SK-N-SH (cell line): ENCODE measurements at regions not wholly inside any gene's neighbourhood (a gene's known extent, or its start where the extent isn't known, plus 50 kb on each side); places are given as distances from the start of the nearest gene placed in this dataset.

ENCODE experiments used
- CTCF ChIA-PET: fragments of 300-600, 350-600 bp; formaldehyde crosslinking; extraction: SDS; loops from one replicate; lab custom pipeline; 2021; lab: Yijun Ruan, JAX
- POLR2A ChIA-PET: fragments of 350-600 bp; sonication (Branson Sonifier 250); formaldehyde crosslinking; extraction: SDS; loops from one replicate; lab custom pipeline; 2020; ENCODE audit warnings: antibody characterized with exemption, inconsistent platforms; lab: Yijun Ruan, JAX
- DNase-seq: peaks from one replicate; pipeline ENCODE4 v3.0.0; 2012
- H2AFZ ChIP-seq: fragments of 200-600 bp; sonication (generic); 2 replicates; pipeline ENCODE4 v1.8.1; 2016; ENCODE audit warnings: antibody characterized with exemption, mild to moderate bottlenecking, low read depth
- H3F3A ChIP-seq: fragments of 200-600 bp; sonication (generic); replicated peaks from 2 replicates; pipeline ENCODE3; 2016; ENCODE audit warnings: antibody characterized with exemption, mild to moderate bottlenecking; ENCODE audit not compliant: insufficient read depth
- H3K27ac ChIP-seq, 2 experiments: fragments of 200-500 bp in 1 of 2; fragments of 200-600 bp in 1 of 2; sonication (Bioruptor generic) in 1 of 2; sonication (generic), shearing (Covaris generic) in 1 of 2; 2 replicates each; pipeline versions ENCODE4 v1.5.1 to v1.6.1; 2014 to 2016; ENCODE audit warnings: low read depth in 2 of 2, inconsistent platforms in 1 of 2, low read length in 1 of 2, mild to moderate bottlenecking in 1 of 2, mixed read lengths in 1 of 2
- H3K27me3 ChIP-seq: fragments of 200-600 bp; sonication (generic), shearing (Covaris generic); 2 replicates; pipeline ENCODE4 v1.6.1; 2016; ENCODE audit warnings: mixed run types; ENCODE audit not compliant: insufficient read depth
- H3K36me3 ChIP-seq, 2 experiments: fragments of 200-500 bp in 1 of 2; fragments of 200-600 bp in 1 of 2; sonication (Bioruptor generic) in 1 of 2; sonication (generic) in 1 of 2; replicated peaks in 1 of 2; 2 replicates each; pipeline versions ENCODE3 to v1.5.1; 2014 to 2016; ENCODE audit warnings: low read length in 1 of 2, mild to moderate bottlenecking in 1 of 2; ENCODE audit not compliant: insufficient read depth in 2 of 2, control insufficient read depth in 1 of 2
- H3K4me1 ChIP-seq, 2 experiments: fragments of 200-500 bp in 1 of 2; fragments of 200-600 bp in 1 of 2; sonication (Bioruptor generic) in 1 of 2; sonication (generic), shearing (Covaris generic) in 1 of 2; 2 replicates each; pipeline versions ENCODE4 v1.5.1 to v1.6.1; 2014 to 2016; ENCODE audit warnings: low read depth in 1 of 2, low read length in 1 of 2, mixed run types in 1 of 2; ENCODE audit not compliant: insufficient read depth in 2 of 2, control insufficient read depth in 1 of 2
- H3K4me2 ChIP-seq: fragments of 200-600 bp; sonication (generic), shearing (Covaris generic); 2 replicates; pipeline ENCODE4 v1.6.1; 2017; ENCODE audit warnings: mixed run types
- H3K4me3 ChIP-seq, 2 experiments: fragments of 200-500 bp in 1 of 2; fragments of 200-600 bp in 1 of 2; sonication (Bioruptor generic) in 1 of 2; sonication (generic), shearing (Covaris generic) in 1 of 2; 2 replicates each; pipeline versions ENCODE4 v1.5.1 to v1.8.1; 2014 to 2016; ENCODE audit warnings: low read depth in 2 of 2, inconsistent platforms in 1 of 2, low read length in 1 of 2, mild to moderate bottlenecking in 1 of 2, mixed read lengths in 1 of 2, moderate library complexity in 1 of 2
- H3K79me2 ChIP-seq: fragments of 200-600 bp; sonication (generic); 2 replicates; pipeline ENCODE4 v1.8.1; 2017; ENCODE audit warnings: mild to moderate bottlenecking; ENCODE audit not compliant: insufficient read depth
- H3K9ac ChIP-seq: fragments of 200-600 bp; sonication (generic); 2 replicates; pipeline ENCODE4 v1.6.1; 2017; ENCODE audit warnings: mixed run types
- H3K9me2 ChIP-seq: fragments of 200-600 bp; sonication (generic); 2 replicates; pipeline ENCODE4 v1.6.1; 2017; ENCODE audit warnings: mixed run types
- H3K9me3 ChIP-seq: fragments of 200-600 bp; sonication (generic); 2 replicates; pipeline ENCODE4 v1.6.1; 2017; ENCODE audit warnings: mixed run types, mild to moderate bottlenecking, moderate library complexity
- H4K20me1 ChIP-seq: fragments of 200-600 bp; sonication (generic); 2 replicates; pipeline ENCODE4 v1.6.1; 2017; ENCODE audit warnings: mild to moderate bottlenecking, mixed run types; ENCODE audit not compliant: insufficient read depth
- EP300 ChIP-seq, 2 experiments: IDR thresholded peaks; 2 replicates each; pipeline versions ENCODE4 v1.4.0 to v1.6.1; 2012; ENCODE audit warnings: borderline replicate concordance in 1 of 2, low read depth in 1 of 2, low read length in 1 of 2
- FOSL2 ChIP-seq: IDR thresholded peaks from 2 replicates; pipeline ENCODE4 v1.4.0; 2012; ENCODE audit warnings: low read depth, mild to moderate bottlenecking, moderate library complexity, borderline replicate concordance
- FOXJ3 ChIP-seq: sonication (generic); formaldehyde crosslinking; IDR thresholded peaks from 2 replicates; pipeline ENCODE4 v1.5.1; 2020; ENCODE audit warnings: mild to moderate bottlenecking, missing genetic modification reagents
- FOXM1 ChIP-seq: IDR thresholded peaks from 2 replicates; pipeline ENCODE4 v1.4.0; 2012; ENCODE audit warnings: low read depth, mild to moderate bottlenecking
- GABPA ChIP-seq: IDR thresholded peaks from 2 replicates; pipeline ENCODE4 v1.4.0; 2012; ENCODE audit warnings: low read depth, mild to moderate bottlenecking
- IRF3 ChIP-seq: fragments of 150-350 bp; IDR thresholded peaks from 2 replicates; pipeline ENCODE4 v1.6.1; 2016; ENCODE audit warnings: mild to moderate bottlenecking, low read depth, low read length
- REST ChIP-seq: IDR thresholded peaks from 2 replicates; pipeline ENCODE4 v1.6.1; 2012; ENCODE audit warnings: mild to moderate bottlenecking, low read depth, low read length, moderate library complexity
- RXRA ChIP-seq: IDR thresholded peaks from 2 replicates; pipeline ENCODE4 v1.4.0; 2012; ENCODE audit warnings: low read depth, mild to moderate bottlenecking, borderline replicate concordance
- SMC3 ChIP-seq: IDR thresholded peaks from 2 replicates; pipeline ENCODE4 v1.6.1; 2012; ENCODE audit warnings: low read depth, low read length, improper control_type of control experiment
- TAF1 ChIP-seq: IDR thresholded peaks from 2 replicates; pipeline ENCODE4 v1.6.1; 2012; ENCODE audit warnings: low read depth, mild to moderate bottlenecking, low read length, moderate library complexity, borderline replicate concordance
- TCF12 ChIP-seq: IDR thresholded peaks from 2 replicates; pipeline ENCODE4 v1.4.0; 2012
- YY1 ChIP-seq: IDR thresholded peaks from 2 replicates; pipeline ENCODE4 v1.4.0; 2012; ENCODE audit warnings: low read depth, mild to moderate bottlenecking
- ZBTB33 ChIP-seq: IDR thresholded peaks from 2 replicates; pipeline ENCODE4 v1.4.0; 2012; ENCODE audit warnings: low read depth, borderline replicate concordance
- WGBS: methylation state at CpG from one replicate; pipeline ENCODE4 v1.1.6; 2017; ENCODE audit warnings: low lambda C conversion rate; 5-methylcytosine and 5-hydroxymethylcytosine counted together
- TF ChIP-seq, protein P1 (sequence below): IDR thresholded peaks from 2 replicates; pipeline ENCODE4; 2012

GRCh38 chr2:186959486-186959885 is 110.5 kb upstream of the ZSWIM2 start:
- no peak for DNase-seq
- Histone ChIP-seq H3K4me3 (no peak overlapping the region), H3K79me2 (no peaks in the 10 kb centered on the region), H3F3A (no peaks in the 10 kb centered on the region), H4K20me1 (no peaks in the 10 kb centered on the region), H3K27me3 (no peaks in the 10 kb centered on the region), H3K27ac (no peak overlapping the region), H3K9me3 (no peaks in the 10 kb centered on the region), H3K4me1 (no peaks in the 10 kb centered on the region), H3K9ac (no peak overlapping the region), H3K36me3 (no peaks in the 10 kb centered on the region), H3K4me2 (no peak overlapping the region), H3K9me2 (no peaks in the 10 kb centered on the region), H2AFZ (no peak overlapping the region)
- CTCF ChIA-PET, result no interaction called here
- TF ChIP-seq TAF1 (no peak), RXRA (no peak), IRF3 (no peak), FOSL2 (no peak), REST (no peak), GABPA (no peak), FOXM1 (no peak), FOXJ3 (no peak)
- TF ChIP-seq, protein P1, sequence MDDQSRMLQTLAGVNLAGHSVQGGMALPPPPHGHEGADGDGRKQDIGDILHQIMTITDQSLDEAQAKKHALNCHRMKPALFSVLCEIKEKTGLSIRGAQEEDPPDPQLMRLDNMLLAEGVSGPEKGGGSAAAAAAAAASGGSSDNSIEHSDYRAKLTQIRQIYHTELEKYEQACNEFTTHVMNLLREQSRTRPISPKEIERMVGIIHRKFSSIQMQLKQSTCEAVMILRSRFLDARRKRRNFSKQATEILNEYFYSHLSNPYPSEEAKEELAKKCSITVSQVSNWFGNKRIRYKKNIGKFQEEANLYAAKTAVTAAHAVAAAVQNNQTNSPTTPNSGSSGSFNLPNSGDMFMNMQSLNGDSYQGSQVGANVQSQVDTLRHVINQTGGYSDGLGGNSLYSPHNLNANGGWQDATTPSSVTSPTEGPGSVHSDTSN, result no peak
- WGBS, result 80% methylated on average over 6 of the region's 6 CpGs
- POLR2A ChIA-PET, result no interaction called here

DNA sequence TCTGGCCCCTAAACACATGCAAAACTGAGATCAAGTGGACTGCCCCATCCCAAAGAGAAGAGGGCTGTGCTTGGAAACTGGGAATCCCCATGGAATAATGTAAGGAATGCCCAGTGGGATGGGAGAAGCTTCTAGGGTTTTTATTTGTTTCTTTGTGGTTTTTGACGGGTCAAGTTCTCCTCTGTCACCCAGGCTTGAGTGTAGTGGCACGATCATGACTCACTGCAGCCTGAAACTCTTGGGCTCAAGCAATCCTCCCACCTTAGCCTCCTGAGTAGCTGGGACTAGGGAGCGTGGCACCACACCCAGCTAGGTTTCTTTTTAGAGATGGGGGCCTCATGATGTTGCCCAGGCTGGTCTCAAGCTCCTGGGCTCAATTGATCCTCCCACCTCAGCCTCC is 101.7 kb upstream of the ZSWIM2 start:
- Histone ChIP-seq H3K9me3 (no peaks in the 10 kb centered on the region), H3F3A (no peaks in the 10 kb centered on the region), H3K9ac (no peak overlapping the region), H3K4me3 (no peak overlapping the region), H2AFZ (no peak overlapping the region), H3K4me2 (no peak overlapping the region), H3K27ac (no peak overlapping the region), H3K9me2 (no peaks in the 10 kb centered on the region), H4K20me1 (no peaks in the 10 kb centered on the region), H3K27me3 (no peaks in the 10 kb centered on the region), H3K79me2 (no peaks in the 10 kb centered on the region), H3K4me1 (no peaks in the 10 kb centered on the region), H3K36me3 (no peaks in the 10 kb centered on the region)
- DNase-seq, result no peak
- ChIA-PET POLR2A (no interaction called here), CTCF (interaction anchor here (1.4 kb wide), 1 partner anchor 47 kb away, joined by 3 read pairs; no protein-coding TSS in a partner anchor)
- WGBS, result 69% methylated on average over 3 of the region's 3 CpGs
- TF ChIP-seq TCF12 (no peak), YY1 (no peak), FOXJ3 (no peak), SMC3 (no peak), ZBTB33 (no peak), EP300 (IDR thresholded peaks at IDR 0.05; ENCODE audit: borderline replicate concordance in 1 of 2, low read depth in 1 of 2, low read length in 1 of 2) (no peak), REST (no peak)
